ENCODE measurements at regions not wholly inside any gene's neighbourhood (a gene's known extent, or its start where the extent isn't known, plus 50 kb on each side); places are given as distances from the start of the nearest gene placed in this dataset.
"Not testable (repeated sequence)": the region's sequence is repeated elsewhere in the genome, so short reads cannot be mapped to it uniquely, and the experiment has no call there.

DNA sequence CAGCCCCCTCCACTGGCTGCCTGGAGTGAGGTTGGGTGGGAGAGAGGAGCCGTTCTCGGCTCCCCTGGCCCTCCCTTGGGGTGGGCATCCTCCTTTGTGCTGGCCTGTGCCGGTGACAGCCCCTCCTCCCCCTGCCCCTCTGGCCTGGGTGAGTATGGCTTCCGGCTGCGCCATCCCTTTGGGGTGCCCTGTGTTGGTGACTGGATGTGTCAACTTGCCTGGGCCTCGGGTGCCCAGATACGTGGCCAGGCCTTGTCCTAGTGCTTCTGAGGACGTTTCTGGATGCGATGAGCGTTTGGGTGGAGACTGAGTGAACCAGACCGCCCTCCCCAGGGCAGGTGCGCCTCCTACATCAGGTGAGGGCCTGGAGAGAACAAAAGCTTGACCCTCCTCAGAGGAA, 59.7 kb downstream of the PLXNA1 start:
- no peak for DNase-seq
- no peaks in the 10 kb centered on the region for H3K4me1 Mint-ChIP-seq
- TF ChIP-seq, protein P1, sequence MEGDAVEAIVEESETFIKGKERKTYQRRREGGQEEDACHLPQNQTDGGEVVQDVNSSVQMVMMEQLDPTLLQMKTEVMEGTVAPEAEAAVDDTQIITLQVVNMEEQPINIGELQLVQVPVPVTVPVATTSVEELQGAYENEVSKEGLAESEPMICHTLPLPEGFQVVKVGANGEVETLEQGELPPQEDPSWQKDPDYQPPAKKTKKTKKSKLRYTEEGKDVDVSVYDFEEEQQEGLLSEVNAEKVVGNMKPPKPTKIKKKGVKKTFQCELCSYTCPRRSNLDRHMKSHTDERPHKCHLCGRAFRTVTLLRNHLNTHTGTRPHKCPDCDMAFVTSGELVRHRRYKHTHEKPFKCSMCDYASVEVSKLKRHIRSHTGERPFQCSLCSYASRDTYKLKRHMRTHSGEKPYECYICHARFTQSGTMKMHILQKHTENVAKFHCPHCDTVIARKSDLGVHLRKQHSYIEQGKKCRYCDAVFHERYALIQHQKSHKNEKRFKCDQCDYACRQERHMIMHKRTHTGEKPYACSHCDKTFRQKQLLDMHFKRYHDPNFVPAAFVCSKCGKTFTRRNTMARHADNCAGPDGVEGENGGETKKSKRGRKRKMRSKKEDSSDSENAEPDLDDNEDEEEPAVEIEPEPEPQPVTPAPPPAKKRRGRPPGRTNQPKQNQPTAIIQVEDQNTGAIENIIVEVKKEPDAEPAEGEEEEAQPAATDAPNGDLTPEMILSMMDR (IDR thresholded peaks at IDR 0.05): no peak
- ChIA-PET POLR2A (no interaction called here), CTCF (no interaction called here)
- no peak overlapping the region for H3K4me3 Mint-ChIP-seq
- intact Hi-C loops (cut with micrococcal nuclease): no loop called here
- ATAC-seq (ENCODE audit: low read depth): no peak
- no peaks in the 10 kb centered on the region for H3K36me3 Mint-ChIP-seq (ENCODE audit: low read depth)
- no peak overlapping the region for H3K27ac Mint-ChIP-seq
- H3K27me3 Mint-ChIP-seq: peaks cover 13% of the 10 kb centered on the region
- no peaks in the 10 kb centered on the region for H3K9me3 Mint-ChIP-seq

DNA sequence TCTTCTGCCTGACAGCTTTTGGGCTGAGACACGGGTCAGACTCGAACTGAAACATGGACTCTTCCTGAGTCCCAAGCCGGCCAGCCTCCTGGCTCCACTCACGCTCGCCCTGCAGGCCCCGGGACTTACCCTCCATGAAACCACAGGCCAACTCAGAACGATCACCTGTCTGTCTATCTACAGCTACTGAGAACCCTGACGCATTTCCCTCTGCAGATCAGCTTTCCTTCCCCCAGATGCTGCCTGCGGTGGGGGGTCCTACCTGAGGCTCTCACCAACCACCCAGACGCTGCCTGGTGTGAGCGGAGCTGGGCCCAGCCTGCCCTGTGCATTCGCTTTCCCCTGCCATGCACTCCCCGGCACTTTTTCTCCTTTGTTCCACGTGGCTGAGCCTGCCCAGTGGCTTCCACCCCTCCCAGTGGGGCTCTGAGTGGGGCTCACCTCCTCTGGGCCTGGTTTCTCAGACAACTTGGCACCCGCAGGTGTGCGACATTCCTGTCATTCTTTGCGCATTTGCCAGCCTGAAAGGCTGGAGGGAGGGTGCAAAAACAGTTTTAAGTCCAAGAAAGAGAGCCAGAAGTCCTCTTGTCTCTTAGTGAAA, 60.2 kb downstream of the PLXNA1 start:
- no peaks in the 10 kb centered on the region for H3K36me3 Mint-ChIP-seq (ENCODE audit: low read depth)
- ATAC-seq (ENCODE audit: low read depth) (no peak), DNase-seq (no peak)
- H3K4me3 Mint-ChIP-seq: no peak overlapping the region
- intact Hi-C loops (cut with micrococcal nuclease): no loop called here
- H3K9me3 Mint-ChIP-seq: peaks cover 2% of the 10 kb centered on the region
- H3K27ac Mint-ChIP-seq: no peak overlapping the region
- TF ChIP-seq, protein P1 (IDR thresholded peaks at IDR 0.05): no peak
- H3K4me1 Mint-ChIP-seq: no peaks in the 10 kb centered on the region
- ChIA-PET CTCF (no interaction called here), POLR2A (no interaction called here)
- peaks cover 16% of the 10 kb centered on the region for H3K27me3 Mint-ChIP-seq

DNA sequence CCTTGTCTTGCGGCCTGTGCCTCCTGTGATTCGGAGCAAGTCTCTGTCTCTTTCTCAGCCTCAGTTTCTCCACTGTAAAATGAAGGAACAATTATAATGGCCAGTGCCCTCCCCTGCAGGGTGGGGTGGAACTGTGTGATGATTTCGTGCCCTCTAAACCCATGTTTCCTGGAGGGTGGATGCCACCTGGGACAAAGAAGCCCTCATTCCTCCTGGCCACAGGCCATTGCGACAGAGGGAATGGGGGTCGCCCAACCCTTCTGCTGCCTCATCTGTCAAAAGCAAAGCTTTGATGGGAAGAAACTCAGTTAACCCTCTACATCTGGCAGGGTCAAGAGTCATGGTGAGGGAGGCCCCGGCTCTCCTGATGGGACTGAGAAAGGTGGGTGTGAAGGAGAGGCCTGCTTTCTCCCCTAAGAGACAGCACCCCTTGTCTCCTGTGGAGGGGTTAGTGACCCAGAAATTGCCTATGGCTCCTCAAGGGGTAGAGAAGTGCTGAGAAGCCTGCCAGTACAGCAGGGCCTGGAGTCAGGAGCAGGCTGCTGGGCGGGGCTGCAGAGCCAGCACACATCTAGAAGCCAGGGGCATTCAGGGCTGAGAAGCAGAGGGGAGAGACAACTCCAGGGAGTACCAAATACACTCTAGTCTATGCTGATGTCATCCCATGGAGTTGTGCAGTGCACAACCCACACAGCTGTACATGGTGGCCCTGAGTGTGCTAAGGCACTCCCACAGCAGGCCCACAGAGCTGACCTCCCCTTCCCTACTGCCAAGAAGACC, 61.0 kb downstream of the PLXNA1 start:
- TF ChIP-seq, protein P1 (IDR thresholded peaks at IDR 0.05): no peak
- Mint-ChIP-seq H3K4me1 (no peaks in the 10 kb centered on the region), H3K27ac (no peak overlapping the region), H3K9me3 (peaks cover 8% of the 10 kb centered on the region), H3K27me3 (peaks cover 20% of the 10 kb centered on the region), H3K4me3 (no peak overlapping the region), H3K36me3 (ENCODE audit: low read depth) (no peaks in the 10 kb centered on the region)
- ChIA-PET CTCF (no interaction called here), POLR2A (no interaction called here)
- ATAC-seq (ENCODE audit: low read depth) (no peak), DNase-seq (no peak)
- intact Hi-C loops (cut with micrococcal nuclease): no loop called here

DNA sequence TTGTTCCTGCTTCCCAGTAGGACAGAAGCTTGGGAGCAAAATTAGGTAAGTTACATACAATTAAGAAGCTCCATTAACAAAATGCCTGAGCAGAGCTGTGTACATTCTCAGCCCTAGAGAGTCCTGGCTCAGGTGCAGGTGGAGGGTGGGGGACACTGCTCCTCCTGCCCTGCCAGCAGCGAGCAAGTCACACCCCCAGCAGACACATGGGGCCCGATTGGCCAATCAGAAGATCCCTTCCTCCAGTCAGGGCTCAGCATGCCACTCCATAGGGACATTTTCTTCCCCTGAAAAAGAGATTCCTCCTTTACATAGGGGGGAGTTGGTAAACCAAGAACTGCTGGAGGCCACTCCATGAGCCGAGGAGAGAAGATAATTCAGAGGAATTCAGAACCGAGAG, 62.1 kb downstream of the PLXNA1 start:
- Mint-ChIP-seq H3K27me3 (peaks cover 23% of the 10 kb centered on the region), H3K27ac (no peak overlapping the region), H3K36me3 (ENCODE audit: low read depth) (no peaks in the 10 kb centered on the region), H3K4me1 (no peaks in the 10 kb centered on the region), H3K4me3 (no peak overlapping the region), H3K9me3 (peaks cover 14% of the 10 kb centered on the region)
- TF ChIP-seq, protein P1 (IDR thresholded peaks at IDR 0.05): no peak
- DNase-seq (no peak), ATAC-seq (ENCODE audit: low read depth) (no peak)
- intact Hi-C loops (cut with micrococcal nuclease): no loop called here
- POLR2A ChIA-PET: no interaction called here
- CTCF ChIA-PET: no interaction called here

DNA sequence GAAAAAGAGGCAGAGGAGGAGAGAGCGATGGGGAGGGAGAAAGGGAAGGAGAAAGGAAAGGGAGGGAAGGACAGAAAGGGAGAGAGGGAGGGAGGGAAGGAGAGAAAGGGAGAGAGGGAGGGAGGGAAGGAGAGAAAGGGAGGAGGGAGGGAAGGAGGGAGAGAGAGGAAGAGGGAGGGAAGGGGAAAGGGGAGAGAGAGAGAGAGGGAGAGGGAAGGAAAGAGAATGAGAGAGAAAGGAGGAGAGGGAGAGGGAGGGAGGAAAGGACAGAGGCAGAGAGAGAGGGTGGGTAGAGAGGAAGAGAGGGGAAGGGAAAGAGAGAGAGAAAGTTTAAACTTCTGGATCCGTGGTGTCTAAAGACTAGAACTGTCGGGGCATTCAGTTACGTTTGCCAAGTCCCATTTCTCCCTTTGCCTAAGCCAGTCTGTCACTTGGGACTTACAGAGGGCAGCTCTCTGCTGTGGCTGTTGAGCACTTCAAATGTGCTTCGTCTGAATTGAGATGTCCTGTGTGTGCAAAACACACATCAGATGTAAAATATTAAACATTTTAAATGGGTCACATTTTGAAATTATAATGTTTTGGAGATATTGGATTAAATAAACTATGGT, 62.6 kb downstream of the PLXNA1 start:
- no peak overlapping the region for H3K4me3 Mint-ChIP-seq
- no peak overlapping the region for H3K27ac Mint-ChIP-seq
- H3K4me1 Mint-ChIP-seq: no peaks in the 10 kb centered on the region
- no peaks in the 10 kb centered on the region for H3K36me3 Mint-ChIP-seq (ENCODE audit: low read depth)
- ATAC-seq (ENCODE audit: low read depth) (no peak), DNase-seq (no peak)
- TF ChIP-seq, protein P1 (IDR thresholded peaks at IDR 0.05): no peak
- peaks cover 15% of the 10 kb centered on the region for H3K9me3 Mint-ChIP-seq
- ChIA-PET POLR2A (no interaction called here), CTCF (no interaction called here)
- peaks cover 23% of the 10 kb centered on the region for H3K27me3 Mint-ChIP-seq
- intact Hi-C loops (cut with micrococcal nuclease): no loop called here

DNA sequence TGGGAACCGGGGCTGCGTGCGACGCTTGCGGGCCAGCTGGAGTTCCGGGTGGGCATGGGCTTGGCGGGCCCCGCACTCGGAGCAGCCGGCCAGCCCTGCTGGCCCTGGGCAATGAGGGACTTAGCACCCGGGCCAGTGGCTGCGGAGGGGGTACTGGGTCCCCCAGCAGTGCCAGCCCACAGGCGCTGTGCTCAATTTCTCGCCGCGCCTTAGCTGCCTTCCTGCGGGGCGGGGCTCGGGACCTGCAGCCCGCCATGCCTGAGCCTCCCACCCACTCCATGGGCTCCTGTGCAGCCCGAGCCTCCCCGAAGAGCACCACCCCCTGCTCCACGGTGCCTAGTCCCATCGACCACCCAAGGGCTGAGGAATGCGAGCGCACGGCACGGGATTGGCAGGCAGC, 63.8 kb downstream of the PLXNA1 start:
- POLR2A ChIA-PET; ATAC-seq (ENCODE audit: low read depth); H3K27ac Mint-ChIP-seq; intact Hi-C loops (cut with micrococcal nuclease); CTCF ChIA-PET; H3K4me3 Mint-ChIP-seq; H3K36me3 Mint-ChIP-seq (ENCODE audit: low read depth); H3K4me1 Mint-ChIP-seq; DNase-seq: not testable (repeated sequence)
- Mint-ChIP-seq H3K9me3 (peaks cover 15% of the 10 kb centered on the region), H3K27me3 (peaks cover 21% of the 10 kb centered on the region)
